ENCODE measurements at regions not wholly inside any gene's neighbourhood (a gene's known extent, or its start where the extent isn't known, plus 50 kb on each side); places are given as distances from the start of the nearest gene placed in this dataset.
"Not testable (repeated sequence)": the region's sequence is repeated elsewhere in the genome, so short reads cannot be mapped to it uniquely, and the experiment has no call there.

DNA sequence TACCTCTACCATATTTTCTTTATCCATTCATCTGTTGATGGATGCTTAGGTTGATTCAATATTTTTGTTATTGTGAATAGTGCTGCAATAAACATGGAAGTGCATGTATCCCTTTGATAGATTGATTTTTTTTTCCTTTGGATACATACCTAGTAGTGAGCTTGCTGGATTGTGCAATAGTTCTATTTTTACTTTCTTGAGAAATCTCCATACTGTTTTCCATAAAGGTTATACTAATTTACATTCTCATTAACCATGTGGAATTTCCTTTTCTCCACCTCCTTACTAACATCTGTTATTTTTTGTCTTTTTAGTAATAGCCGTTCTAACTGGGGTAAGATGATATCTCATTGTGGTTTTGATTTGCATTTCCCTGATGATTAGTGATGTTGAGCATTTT lies 124.6 kb upstream of the TOX3 start:
- H3K4me3 ChIP-seq (ENCODE audit: low read depth, low read length), result no peak overlapping the region
- no peak for DNase-seq (ENCODE audit: extremely low spot score)
- H3K36me3 ChIP-seq (ENCODE audit: insufficient read depth), result no peaks in the 10 kb centered on the region
- no peaks in the 10 kb centered on the region for H3K4me1 ChIP-seq (ENCODE audit: insufficient read depth)
- H3K27ac ChIP-seq (ENCODE audit: low read depth), result no peak overlapping the region
- whole genome bisulfite sequencing, result 62% methylated on average over 1 of the region's 1 CpG

DNA sequence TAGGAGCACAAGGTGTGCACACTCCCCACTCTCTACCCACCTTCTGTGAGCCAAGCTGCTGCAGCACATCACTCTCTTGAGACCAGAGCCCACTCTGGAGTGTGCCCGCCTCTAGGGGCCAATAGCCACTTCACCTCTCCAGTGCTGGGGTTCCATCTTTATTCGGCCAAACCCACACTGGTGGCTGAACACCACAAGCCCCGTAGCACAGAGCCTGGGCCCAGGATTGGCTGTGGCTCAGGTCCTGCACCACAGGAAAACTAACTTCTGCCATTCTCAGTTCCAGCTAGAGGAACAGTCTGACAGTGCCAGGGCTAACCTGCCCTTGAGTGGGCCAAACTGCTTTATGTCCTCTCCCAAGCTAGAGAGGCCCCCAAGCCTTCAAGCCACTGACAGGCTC lies 111.0 kb upstream of the TOX3 start:
- DNase-seq (ENCODE audit: extremely low spot score), result no peak
- Histone ChIP-seq H3K36me3 (ENCODE audit: insufficient read depth) (no peaks in the 10 kb centered on the region), H3K4me1 (ENCODE audit: insufficient read depth) (no peaks in the 10 kb centered on the region), H3K4me3 (ENCODE audit: low read depth, low read length) (no peak overlapping the region), H3K27ac (ENCODE audit: low read depth) (no peak overlapping the region)
- WGBS, result 88% methylated on average over 3 of the region's 3 CpGs

DNA sequence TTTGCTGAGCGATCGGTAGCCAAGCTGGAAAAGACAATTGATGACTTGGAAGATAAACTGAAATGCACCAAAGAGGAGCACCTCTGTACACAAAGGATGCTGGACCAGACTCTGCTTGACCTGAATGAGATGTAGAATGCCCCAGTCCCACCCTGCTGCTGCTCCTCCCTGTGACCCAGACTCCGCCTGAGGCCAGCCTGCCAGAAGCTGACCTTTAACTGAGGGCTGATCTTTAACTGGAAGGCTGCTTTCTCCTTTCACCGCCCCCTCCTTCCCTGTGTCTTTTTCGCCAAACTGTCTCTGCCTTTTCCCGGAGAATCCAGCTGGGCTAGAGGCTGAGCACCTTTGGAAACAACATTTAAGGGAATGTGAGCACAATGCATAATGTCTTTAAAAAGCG lies 109.0 kb upstream of the TOX3 start:
- not testable (repeated sequence) for H3K4me1 ChIP-seq (ENCODE audit: insufficient read depth); H3K4me3 ChIP-seq (ENCODE audit: low read depth, low read length); DNase-seq (ENCODE audit: extremely low spot score); H3K27ac ChIP-seq (ENCODE audit: low read depth); H3K36me3 ChIP-seq (ENCODE audit: insufficient read depth)
- WGBS, result 76% methylated on average over 7 of the region's 7 CpGs

DNA sequence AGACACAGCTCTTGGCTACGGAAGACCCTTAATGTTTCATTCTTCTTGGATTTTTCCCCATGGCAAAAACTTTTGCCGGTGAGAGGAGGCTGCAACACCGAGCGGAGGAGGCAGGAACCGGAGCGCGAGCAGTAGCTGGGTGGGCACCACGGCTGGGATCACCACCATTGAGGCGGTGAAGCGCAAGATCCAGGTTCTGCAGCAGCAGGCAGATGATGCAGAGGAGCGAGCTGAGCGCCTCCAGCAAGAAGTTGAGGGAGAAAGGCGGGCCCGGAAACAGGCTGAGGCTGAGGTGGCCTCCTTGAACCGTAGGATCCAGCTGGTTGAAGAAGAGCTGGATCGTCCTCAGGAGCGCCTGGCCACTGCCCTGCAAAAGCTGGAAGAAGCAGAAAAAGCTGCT lies 108.2 kb upstream of the TOX3 start:
- not testable (repeated sequence) for H3K4me3 ChIP-seq (ENCODE audit: low read depth, low read length); H3K27ac ChIP-seq (ENCODE audit: low read depth); H3K4me1 ChIP-seq (ENCODE audit: insufficient read depth); H3K36me3 ChIP-seq (ENCODE audit: insufficient read depth); DNase-seq (ENCODE audit: extremely low spot score)
- 94% methylated on average over 17 of the region's 17 CpGs for WGBS

DNA sequence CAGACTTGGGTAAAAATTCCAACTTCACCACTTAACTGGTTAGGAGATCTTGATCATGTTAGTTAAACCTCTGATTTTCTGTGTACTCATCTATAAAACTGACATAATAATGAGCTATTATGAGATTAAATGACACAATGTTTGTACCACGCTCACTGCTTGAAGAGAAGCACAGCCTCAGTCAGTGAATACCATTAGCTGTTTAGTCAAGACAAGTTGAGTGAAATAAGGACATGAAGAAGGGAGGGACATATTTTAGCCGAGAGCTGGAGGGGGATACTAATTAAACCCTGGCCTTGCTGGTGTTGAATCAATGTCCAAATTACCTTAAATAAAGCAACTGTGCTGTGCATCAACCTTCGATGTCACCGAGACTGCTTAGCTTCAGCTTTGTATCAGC lies 105.1 kb upstream of the TOX3 start:
- H3K36me3 ChIP-seq (ENCODE audit: insufficient read depth), result no peaks in the 10 kb centered on the region
- WGBS, result 55% methylated on average over 4 of the region's 4 CpGs
- H3K4me1 ChIP-seq (ENCODE audit: insufficient read depth), result no peaks in the 10 kb centered on the region

DNA sequence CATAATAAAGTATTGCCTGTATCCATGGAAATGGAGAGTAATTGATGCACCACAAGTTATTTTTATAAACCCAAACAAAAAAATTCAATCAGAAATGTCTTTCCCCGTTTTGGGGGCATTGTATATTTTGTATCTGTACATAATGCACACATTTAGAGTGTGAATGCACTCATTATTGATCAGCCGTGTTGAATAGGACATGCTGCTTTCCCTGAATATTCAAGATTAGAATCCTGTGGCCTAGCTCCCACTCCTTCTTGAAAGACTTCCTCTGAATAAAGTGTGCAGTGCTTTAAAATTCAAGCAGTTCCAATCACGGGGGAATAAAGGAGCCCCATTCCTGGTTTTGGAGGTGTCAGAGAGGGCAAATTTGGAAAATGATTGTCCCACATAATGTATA lies 103.8 kb upstream of the TOX3 start:
- H3K36me3 ChIP-seq (ENCODE audit: insufficient read depth), result no peaks in the 10 kb centered on the region
- no peak overlapping the region for H3K4me3 ChIP-seq (ENCODE audit: low read depth, low read length)
- no peak overlapping the region for H3K27ac ChIP-seq (ENCODE audit: low read depth)
- WGBS, result 69% methylated on average over 3 of the region's 3 CpGs
- no peaks in the 10 kb centered on the region for H3K4me1 ChIP-seq (ENCODE audit: insufficient read depth)
- DNase-seq (ENCODE audit: extremely low spot score), result no peak

More for the DNA sequence above, 105.1 kb upstream of the TOX3 start:
- Histone ChIP-seq H3K4me3 (ENCODE audit: low read depth, low read length) (no peak overlapping the region), H3K27ac (ENCODE audit: low read depth) (no peak overlapping the region)
- no peak for DNase-seq (ENCODE audit: extremely low spot score)

DNA sequence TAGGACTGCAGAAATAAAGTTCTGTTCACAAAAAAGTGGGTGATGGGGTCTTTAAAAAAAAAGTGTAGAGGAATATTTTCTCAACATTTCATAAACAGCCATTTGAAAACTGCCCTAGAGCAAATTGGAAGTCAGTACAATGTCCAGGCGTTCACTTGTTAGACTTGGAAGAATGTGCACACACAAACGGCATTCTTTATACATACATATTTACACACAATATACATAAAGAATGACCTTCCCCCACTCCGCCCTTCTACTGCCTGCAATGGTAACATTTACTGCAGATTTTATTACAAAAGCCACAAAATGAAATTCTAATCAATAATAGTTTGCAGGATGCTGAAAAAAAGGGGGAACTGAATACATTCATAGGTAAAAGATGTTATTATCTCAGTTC lies 103.4 kb upstream of the TOX3 start:
- WGBS, result 68% methylated on average over 3 of the region's 3 CpGs
- no peak for DNase-seq (ENCODE audit: extremely low spot score)
- Histone ChIP-seq H3K4me3 (ENCODE audit: low read depth, low read length) (no peak overlapping the region), H3K36me3 (ENCODE audit: insufficient read depth) (no peaks in the 10 kb centered on the region), H3K4me1 (ENCODE audit: insufficient read depth) (no peaks in the 10 kb centered on the region), H3K27ac (ENCODE audit: low read depth) (no peak overlapping the region)

DNA sequence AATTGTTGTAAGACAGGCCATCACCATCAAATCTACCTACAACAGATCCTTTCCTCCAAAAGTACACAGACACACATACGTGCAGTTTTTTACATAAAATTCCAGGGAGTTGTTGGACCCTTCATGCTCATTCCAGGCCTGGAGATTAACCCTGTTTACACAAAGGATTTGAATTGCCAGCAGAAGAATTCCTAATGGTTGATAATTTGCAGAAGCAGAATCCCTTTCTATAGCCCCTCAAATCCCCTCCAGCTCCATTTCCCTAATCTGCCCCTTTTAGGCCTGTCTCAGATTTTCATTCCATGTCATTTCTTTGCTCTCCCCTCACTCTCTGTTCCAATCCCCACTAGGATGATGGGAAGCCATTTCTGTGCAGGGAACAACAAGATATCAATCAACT lies 102.9 kb upstream of the TOX3 start:
- Histone ChIP-seq H3K4me1 (ENCODE audit: insufficient read depth) (no peaks in the 10 kb centered on the region), H3K27ac (ENCODE audit: low read depth) (no peak overlapping the region), H3K4me3 (ENCODE audit: low read depth, low read length) (no peak overlapping the region), H3K36me3 (ENCODE audit: insufficient read depth) (no peaks in the 10 kb centered on the region)
- no peak for DNase-seq (ENCODE audit: extremely low spot score)
- 35% methylated on average over 1 of the region's 1 CpG for WGBS

DNA sequence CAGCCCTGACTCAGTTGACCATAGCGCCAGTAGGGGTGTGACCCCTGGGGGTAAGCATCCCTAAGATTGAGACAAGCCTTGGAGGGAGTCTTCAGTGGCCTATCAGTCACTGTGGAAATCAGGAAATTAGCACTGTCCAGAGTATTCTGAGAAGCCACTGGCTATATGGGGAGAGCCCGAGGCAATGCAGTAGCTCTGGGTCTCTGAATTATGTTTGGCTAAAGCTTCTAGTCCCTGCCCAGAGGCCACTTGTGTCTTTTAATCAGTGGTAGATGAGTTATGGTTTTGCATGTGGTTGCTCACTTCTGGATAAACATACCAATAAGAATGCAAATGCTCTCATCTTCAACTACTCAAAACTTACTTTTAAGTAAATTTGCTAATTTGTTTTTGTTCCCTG lies 100.6 kb upstream of the TOX3 start:
- no peaks in the 10 kb centered on the region for H3K4me1 ChIP-seq (ENCODE audit: insufficient read depth)
- H3K27ac ChIP-seq (ENCODE audit: low read depth), result no peak overlapping the region
- H3K36me3 ChIP-seq (ENCODE audit: insufficient read depth), result no peaks in the 10 kb centered on the region
- DNase-seq (ENCODE audit: extremely low spot score), result no peak
- no peak overlapping the region for H3K4me3 ChIP-seq (ENCODE audit: low read depth, low read length)
- WGBS, result 80% methylated on average over 2 of the region's 2 CpGs

DNA sequence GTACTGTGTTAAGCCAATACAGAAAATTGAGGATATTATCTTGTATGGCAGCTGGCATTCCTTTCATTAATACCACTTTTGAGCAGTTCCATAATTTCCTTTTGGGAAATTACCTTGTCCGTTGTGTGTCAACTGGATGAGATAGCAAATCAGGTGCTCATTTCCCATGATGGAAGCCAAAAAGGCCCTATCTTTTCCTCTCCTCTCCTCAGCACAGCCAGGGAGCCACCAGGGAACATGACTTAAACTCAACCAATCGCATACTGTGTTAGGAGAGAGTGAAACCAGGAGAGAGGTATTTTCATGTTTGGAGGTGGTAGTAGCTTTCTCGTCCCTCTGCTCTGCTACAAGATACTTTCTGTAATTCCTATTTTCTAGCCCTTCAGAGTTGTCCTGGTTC lies 96.1 kb upstream of the TOX3 start:
- 84% methylated on average over 3 of the region's 3 CpGs for WGBS
- Histone ChIP-seq H3K27ac (ENCODE audit: low read depth) (no peak overlapping the region), H3K36me3 (ENCODE audit: insufficient read depth) (no peaks in the 10 kb centered on the region), H3K4me3 (ENCODE audit: low read depth, low read length) (no peak overlapping the region), H3K4me1 (ENCODE audit: insufficient read depth) (no peaks in the 10 kb centered on the region)
- DNase-seq (ENCODE audit: extremely low spot score), result no peak

DNA sequence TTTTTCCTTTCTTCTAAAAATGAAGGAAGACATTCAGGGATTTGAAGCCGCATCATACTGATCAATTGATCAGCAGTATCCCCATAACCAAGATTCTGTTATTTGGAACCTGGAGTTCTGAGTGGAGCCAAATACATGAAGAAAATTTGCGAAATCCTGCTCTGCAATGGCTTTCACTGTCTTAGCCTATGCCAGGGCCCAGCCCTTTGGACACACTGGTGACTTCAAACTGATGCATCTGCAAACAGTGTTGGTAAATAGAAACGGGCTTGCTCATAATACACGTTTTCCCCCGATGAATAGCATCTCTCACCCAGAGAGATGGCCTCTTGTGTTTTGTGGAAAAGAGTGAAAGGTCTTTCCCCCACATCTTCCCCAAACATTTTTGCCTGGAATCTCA lies 87.6 kb upstream of the TOX3 start:
- Histone ChIP-seq H3K4me1 (ENCODE audit: insufficient read depth) (no peaks in the 10 kb centered on the region), H3K4me3 (ENCODE audit: low read depth, low read length) (no peak overlapping the region), H3K36me3 (ENCODE audit: insufficient read depth) (no peaks in the 10 kb centered on the region), H3K27ac (ENCODE audit: low read depth) (no peak overlapping the region)
- 86% methylated on average over 5 of the region's 5 CpGs for WGBS
- no peak for DNase-seq (ENCODE audit: extremely low spot score)

DNA sequence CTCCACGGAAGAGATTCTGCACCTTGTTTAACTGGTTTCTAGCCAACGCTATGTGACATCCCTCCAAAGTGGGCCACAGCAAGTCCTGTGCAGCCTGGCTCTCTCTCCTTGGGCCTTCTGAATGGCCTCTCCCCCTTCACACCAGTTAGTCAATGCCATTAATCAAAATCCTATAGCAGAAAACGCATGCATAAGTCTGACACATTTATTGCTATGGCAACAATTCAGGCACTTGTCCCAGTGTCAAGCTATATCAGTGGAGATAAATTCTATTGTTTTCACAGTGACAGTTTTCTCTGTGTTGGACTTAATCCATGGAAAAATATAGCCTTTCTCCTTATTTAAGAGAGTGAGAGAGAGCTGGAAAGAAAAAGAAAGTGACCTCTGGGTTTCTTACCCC lies 87.2 kb upstream of the TOX3 start:
- H3K36me3 ChIP-seq (ENCODE audit: insufficient read depth), result no peaks in the 10 kb centered on the region
- H3K4me1 ChIP-seq (ENCODE audit: insufficient read depth), result no peaks in the 10 kb centered on the region
- DNase-seq (ENCODE audit: extremely low spot score), result no peak
- H3K27ac ChIP-seq (ENCODE audit: low read depth), result no peak overlapping the region
- WGBS, result 46% methylated on average over 3 of the region's 3 CpGs
- no peak overlapping the region for H3K4me3 ChIP-seq (ENCODE audit: low read depth, low read length)

DNA sequence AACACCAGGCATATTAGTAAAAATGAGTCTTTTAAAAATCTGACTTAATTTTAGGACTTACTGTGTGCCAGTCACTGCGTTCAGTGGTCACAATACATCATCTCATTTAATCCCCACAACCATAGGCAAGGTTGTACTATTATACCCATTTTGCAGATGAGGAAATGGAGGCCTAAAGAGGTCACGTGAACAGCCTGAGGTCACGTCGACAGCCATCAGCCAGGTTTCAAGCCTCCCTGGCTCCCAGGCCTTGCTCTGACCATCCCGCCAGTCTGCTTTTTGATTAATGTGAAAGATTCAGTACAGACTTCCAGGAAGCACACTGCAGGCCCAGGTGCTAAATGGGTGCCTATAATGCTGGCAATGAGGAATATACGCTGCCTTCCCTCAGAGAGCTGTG lies 86.3 kb upstream of the TOX3 start:
- H3K36me3 ChIP-seq (ENCODE audit: insufficient read depth), result no peaks in the 10 kb centered on the region
- no peaks in the 10 kb centered on the region for H3K4me1 ChIP-seq (ENCODE audit: insufficient read depth)
- no peak overlapping the region for H3K27ac ChIP-seq (ENCODE audit: low read depth)
- WGBS, result 91% methylated on average over 6 of the region's 6 CpGs
- DNase-seq (ENCODE audit: extremely low spot score), result no peak
- no peak overlapping the region for H3K4me3 ChIP-seq (ENCODE audit: low read depth, low read length)

DNA sequence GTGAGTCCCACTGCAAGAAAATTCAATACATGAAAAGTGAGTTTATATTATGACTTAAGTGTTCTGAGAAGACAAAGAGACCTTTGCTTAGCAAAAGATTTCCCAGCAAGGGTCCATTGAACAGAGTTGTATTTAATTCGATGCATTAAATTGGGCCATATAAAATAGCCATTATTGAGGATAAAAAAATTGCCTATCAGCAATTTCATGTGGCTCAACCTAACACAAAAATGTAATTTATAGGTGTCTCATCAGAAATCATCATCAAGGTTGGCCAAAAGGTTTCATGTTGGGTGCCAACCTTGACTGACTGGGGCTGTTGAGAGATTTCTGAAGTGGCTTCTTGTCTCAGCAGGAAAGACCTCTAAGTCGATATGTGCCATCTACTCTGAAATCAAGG lies 84.8 kb upstream of the TOX3 start:
- 92% methylated on average over 2 of the region's 2 CpGs for WGBS
- no peak for DNase-seq (ENCODE audit: extremely low spot score)
- Histone ChIP-seq H3K36me3 (ENCODE audit: insufficient read depth) (no peaks in the 10 kb centered on the region), H3K4me1 (ENCODE audit: insufficient read depth) (no peaks in the 10 kb centered on the region), H3K27ac (ENCODE audit: low read depth) (no peak overlapping the region), H3K4me3 (ENCODE audit: low read depth, low read length) (no peak overlapping the region)

DNA sequence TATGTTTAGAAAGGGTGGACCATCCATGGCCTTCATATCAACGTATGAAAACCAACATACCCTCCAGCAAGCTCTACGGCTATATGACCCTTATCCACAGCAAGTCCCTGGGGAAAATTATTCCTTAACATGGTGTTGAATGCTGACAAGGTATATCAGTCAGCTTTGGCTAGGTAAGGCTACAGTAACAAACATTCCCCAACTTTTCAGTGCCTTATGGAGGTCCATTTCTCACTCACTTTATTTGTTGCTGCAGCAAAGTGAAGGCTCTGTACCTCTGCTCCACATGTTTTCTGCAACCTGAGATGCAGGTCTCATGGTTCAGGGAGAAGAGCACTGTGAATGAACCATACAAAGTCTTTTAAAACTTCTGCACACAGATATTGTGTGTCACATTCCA lies 83.8 kb upstream of the TOX3 start:
- Histone ChIP-seq H3K4me3 (ENCODE audit: low read depth, low read length) (no peak overlapping the region), H3K4me1 (ENCODE audit: insufficient read depth) (no peaks in the 10 kb centered on the region), H3K36me3 (ENCODE audit: insufficient read depth) (no peaks in the 10 kb centered on the region), H3K27ac (ENCODE audit: low read depth) (no peak overlapping the region)
- DNase-seq (ENCODE audit: extremely low spot score), result no peak
- 87% methylated on average over 2 of the region's 2 CpGs for WGBS

Measured in urinary bladder (tissue), 3 donors.